ENCODE measurements at regions not wholly inside any gene's neighbourhood (a gene's known extent, or its start where the extent isn't known, plus 50 kb on each side); places are given as distances from the start of the nearest gene placed in this dataset.
"Not testable (repeated sequence)": the region's sequence is repeated elsewhere in the genome, so short reads cannot be mapped to it uniquely, and the experiment has no call there.

GRCh38 chr10:2790396-2791188, 276.8 kb upstream of the PFKP start:
- no peak for DNase-seq (ENCODE audit: low read depth)

- no peak for DNase-seq (ENCODE audit: low read depth)
Observed at GRCh38 chr10:2786251-2786650, 281.1 kb upstream of the PFKP start.

- DNase-seq (ENCODE audit: low read depth) = no peak
Observed at GRCh38 chr10:2784766-2785165, 282.6 kb upstream of the PFKP start.

- DNase-seq (ENCODE audit: low read depth) = no peak
Observed at GRCh38 chr10:2782950-2783349, 284.4 kb upstream of the PFKP start.

- DNase-seq (ENCODE audit: low read depth) = no peak
Observed at GRCh38 chr10:2782265-2782664, 285.1 kb upstream of the PFKP start.

- DNase-seq (ENCODE audit: low read depth) = no peak
Observed at GRCh38 chr10:2777666-2778355, 289.5 kb upstream of the PFKP start.

- DNase-seq (ENCODE audit: low read depth) = no peak
Observed at GRCh38 chr10:2772816-2773631, 294.3 kb upstream of the PFKP start.

GRCh38 chr10:2772135-2772534, 295.2 kb upstream of the PFKP start:
- no peak for DNase-seq (ENCODE audit: low read depth)

GRCh38 chr10:2767293-2767692, 300.1 kb upstream of the PFKP start:
- not testable (repeated sequence) for DNase-seq (ENCODE audit: low read depth)

GRCh38 chr10:2761971-2762370, 305.4 kb upstream of the PFKP start:
- no peak for DNase-seq (ENCODE audit: low read depth)

- DNase-seq (ENCODE audit: low read depth) = no peak
Observed at GRCh38 chr10:2761311-2761710, 306.0 kb upstream of the PFKP start.

GRCh38 chr10:2760736-2761135, 306.6 kb upstream of the PFKP start:
- no peak for DNase-seq (ENCODE audit: low read depth)

GRCh38 chr10:2759233-2759632, 308.1 kb upstream of the PFKP start:
- no peak for DNase-seq (ENCODE audit: low read depth)

- no peak for DNase-seq (ENCODE audit: low read depth)
Observed at GRCh38 chr10:2754943-2755342, 312.4 kb upstream of the PFKP start.

- DNase-seq (ENCODE audit: low read depth) = no peak
Observed at GRCh38 chr10:2748287-2748686, 319.1 kb upstream of the PFKP start.

GRCh38 chr10:2746638-2747037, 320.7 kb upstream of the PFKP start:
- DNase-seq (ENCODE audit: low read depth) = no peak

- no peak for DNase-seq (ENCODE audit: low read depth)
Observed at GRCh38 chr10:2745666-2746065, 321.7 kb upstream of the PFKP start.

- no peak for DNase-seq (ENCODE audit: low read depth)
Observed at GRCh38 chr10:2744547-2745200, 322.7 kb upstream of the PFKP start.

- no peak for DNase-seq (ENCODE audit: low read depth)
Observed at GRCh38 chr10:2734603-2735002, 332.7 kb upstream of the PFKP start.

GRCh38 chr10:2733278-2733963, 333.9 kb upstream of the PFKP start:
- DNase-seq (ENCODE audit: low read depth) = no peak

- DNase-seq (ENCODE audit: low read depth) = no peak
Observed at GRCh38 chr10:2731940-2732339, 335.4 kb upstream of the PFKP start.

GRCh38 chr10:2729197-2729596, 338.2 kb upstream of the PFKP start:
- no peak for DNase-seq (ENCODE audit: low read depth)

Measured in fibroblast of the conjunctiva (primary cell).